GM21360 (cell line): ENCODE measurements at regions not wholly inside any gene's neighbourhood (a gene's known extent, or its start where the extent isn't known, plus 50 kb on each side); places are given as distances from the start of the nearest gene placed in this dataset.
"Not testable (repeated sequence)": the region's sequence is repeated elsewhere in the genome, so short reads cannot be mapped to it uniquely, and the experiment has no call there.

Experiments
- ATAC-seq: cut with Tn5 transposase; IDR thresholded peaks from one replicate; pipeline ENCODE4 v1.9.1; 2021; ENCODE audit warnings: mild to moderate bottlenecking, moderate library complexity; ENCODE audit not compliant: unreplicated experiment

GRCh38 chr2:175872721-175873120, 129.3 kb downstream of the LNPK start:
- no peak for ATAC-seq

DNA sequence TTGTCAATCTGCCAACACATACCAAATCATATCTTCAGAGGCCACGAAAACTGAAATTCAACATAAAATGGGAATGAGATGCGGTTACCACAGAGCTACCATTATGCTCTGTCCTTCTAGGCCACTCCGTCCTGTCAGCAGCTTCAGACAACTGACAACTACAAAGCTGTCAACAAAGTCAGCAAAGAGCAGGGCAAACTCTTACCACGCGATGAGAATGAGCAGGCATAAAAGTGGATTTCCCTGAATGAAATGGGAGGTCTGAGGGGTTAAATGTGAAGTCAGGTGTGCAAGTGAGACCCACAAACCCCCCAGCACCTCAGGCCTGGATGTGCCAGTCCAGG, 130.1 kb downstream of the LNPK start:
- ATAC-seq, result no peak

GRCh38 chr2:175871331-175872004, 130.6 kb downstream of the LNPK start:
- ATAC-seq, result no peak

GRCh38 chr2:175865716-175866115, 136.4 kb downstream of the LNPK start:
- ATAC-seq, result no peak

- ATAC-seq, result no peak
Observed at GRCh38 chr2:175864137-175864850, 137.8 kb downstream of the LNPK start.

DNA sequence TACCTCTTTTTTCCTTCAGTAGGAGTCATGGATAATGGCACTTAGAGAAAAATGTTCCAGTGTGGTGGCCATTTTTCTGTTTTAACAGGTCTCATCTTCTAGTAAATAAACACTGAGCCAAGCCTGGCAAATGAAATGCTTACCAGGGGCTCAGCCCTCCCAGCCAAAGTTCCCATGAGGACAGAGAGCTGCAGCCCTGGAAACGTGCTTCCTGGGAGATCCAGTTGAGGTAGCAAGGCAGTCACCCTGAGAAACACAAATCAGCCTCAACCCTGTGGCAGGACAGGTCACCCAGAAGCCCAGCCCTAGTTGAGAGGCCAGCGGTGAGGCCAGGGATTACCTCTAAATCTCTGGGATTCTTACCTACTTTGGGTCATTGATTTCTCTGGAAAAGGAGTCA, 140.1 kb downstream of the LNPK start:
- no peak for ATAC-seq

- no peak for ATAC-seq
Observed at GRCh38 chr2:175855794-175856453, 146.1 kb downstream of the LNPK start.

DNA sequence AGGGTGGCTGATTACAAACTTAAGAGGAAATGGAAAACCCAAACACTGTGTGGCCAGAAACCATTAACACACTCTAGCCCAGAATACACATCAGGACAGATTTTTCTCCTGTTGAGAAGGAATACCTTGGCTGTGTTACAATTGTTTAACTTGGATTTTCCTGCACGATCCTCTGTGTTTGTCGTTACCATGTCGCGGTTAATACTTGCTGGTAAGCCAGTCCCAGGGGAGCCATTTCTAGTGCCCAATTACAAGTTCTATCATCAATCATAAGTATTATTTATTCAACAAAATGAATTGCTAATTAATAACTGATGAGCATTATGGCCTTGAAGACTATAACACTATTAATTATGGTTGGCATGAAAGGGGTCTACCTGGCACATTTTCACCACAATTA, 146.8 kb downstream of the LNPK start:
- ATAC-seq, result no peak

DNA sequence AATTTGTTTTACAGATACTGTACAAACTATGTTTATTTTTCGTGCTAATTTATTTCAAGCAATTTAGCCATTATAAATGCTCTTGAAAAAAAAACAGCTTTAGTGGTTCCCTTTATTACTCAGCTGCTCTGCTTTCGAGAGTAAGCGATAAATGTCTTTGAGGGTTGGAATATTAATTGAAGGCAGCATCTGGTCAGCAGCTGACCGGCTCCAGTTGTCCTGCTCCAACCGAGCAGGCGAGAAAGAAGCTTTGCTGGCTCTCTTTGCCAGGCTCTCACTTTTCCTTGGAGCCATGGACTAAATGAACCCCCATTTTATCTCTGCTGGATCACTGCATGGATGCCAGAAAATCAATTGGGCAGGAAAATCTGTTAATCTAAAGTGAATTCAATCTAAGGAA, 147.4 kb downstream of the LNPK start:
- ATAC-seq, result no peak

GRCh38 chr2:175854129-175854528, 147.9 kb downstream of the LNPK start:
- no peak for ATAC-seq

GRCh38 chr2:175853616-175853890, 148.5 kb downstream of the LNPK start:
- ATAC-seq, result no peak

- ATAC-seq, result no peak
Observed at GRCh38 chr2:175852879-175853615, 149.0 kb downstream of the LNPK start.

- no peak for ATAC-seq
Observed at GRCh38 chr2:175847128-175847527, 154.9 kb downstream of the LNPK start.

- no peak for ATAC-seq
Observed at GRCh38 chr2:175844169-175844568, 157.9 kb downstream of the LNPK start.

- ATAC-seq, result no peak
Observed at GRCh38 chr2:175843625-175844024, 158.4 kb downstream of the LNPK start.

DNA sequence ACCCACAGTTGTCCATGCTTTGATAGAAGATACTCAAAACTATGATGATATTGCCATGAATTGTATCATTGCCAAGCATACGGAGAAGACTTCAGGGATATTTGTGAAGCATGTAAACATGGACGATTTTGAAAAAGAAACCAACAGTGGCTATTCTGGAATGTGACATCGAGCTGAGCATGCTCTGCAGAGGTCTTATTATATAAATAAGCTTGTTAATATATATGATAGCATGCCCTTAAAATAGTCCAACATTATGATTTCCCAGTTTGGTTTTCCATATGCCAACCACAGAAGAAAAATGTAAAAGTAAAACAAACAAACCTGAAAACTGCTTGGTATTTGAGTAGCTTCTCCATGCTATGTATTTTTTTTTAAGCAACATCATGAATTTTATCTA, 159.1 kb downstream of the LNPK start:
- ATAC-seq, result no peak

- ATAC-seq, result not testable (repeated sequence)
Observed at GRCh38 chr2:175840765-175841164, 161.3 kb downstream of the LNPK start.

GRCh38 chr2:175840256-175840655, 161.8 kb downstream of the LNPK start:
- ATAC-seq, result no peak

- no peak for ATAC-seq
Observed at GRCh38 chr2:175838979-175839378, 163.1 kb downstream of the LNPK start.

DNA sequence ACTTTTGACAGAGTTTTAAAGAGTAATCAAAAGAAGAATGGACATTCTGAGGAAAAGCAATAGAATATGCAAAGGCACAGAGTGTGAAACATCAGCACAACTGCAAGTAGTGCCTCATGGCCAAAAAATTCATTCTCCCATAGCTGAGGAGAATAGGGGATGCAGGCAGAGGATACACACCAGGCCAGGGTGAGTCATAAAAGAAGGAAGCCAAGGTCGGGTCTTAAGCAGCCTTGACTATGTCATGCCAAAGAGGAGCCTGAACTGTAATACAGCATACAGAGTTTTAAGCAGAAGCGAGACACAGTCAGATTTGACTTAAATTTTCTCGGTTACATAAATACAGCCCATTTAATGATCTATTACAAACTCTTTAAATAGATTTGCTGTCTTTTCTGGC, 165.0 kb downstream of the LNPK start:
- ATAC-seq, result no peak

GRCh38 chr2:175836361-175836760, 165.7 kb downstream of the LNPK start:
- no peak for ATAC-seq

DNA sequence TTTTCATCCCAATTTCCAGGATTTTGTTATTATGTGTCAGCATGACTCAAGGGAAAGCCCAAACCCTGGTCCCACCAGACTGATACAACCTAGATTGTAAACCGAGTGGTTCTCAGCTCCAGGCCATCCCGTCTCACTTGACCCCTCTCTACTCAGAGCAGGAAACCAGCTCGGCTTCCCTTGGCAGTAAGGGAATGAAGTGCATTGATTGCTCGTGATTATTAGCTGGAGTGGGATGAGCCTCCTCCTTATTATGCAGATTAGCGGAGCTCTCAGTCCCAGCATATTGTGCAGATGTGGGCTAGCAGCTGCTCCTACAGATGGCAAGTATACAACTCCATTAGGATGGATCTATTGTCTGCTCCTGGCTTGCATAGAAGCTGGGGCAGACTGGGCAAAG, 167.6 kb downstream of the LNPK start:
- ATAC-seq, result no peak
